ENCODE measurements at regions not wholly inside any gene's neighbourhood (a gene's known extent, or its start where the extent isn't known, plus 50 kb on each side); places are given as distances from the start of the nearest gene placed in this dataset.

GRCh38 chr18:62629031-62629430 lies 86.3 kb upstream of the PHLPP1 start:
- Mint-ChIP-seq H3K4me1 (ENCODE audit: low read depth) (no peaks in the 10 kb centered on the region), H3K27ac (no peak overlapping the region), H3K9me3 (ENCODE audit: insufficient read depth) (no peaks in the 10 kb centered on the region), H3K36me3 (ENCODE audit: low read depth) (no peaks in the 10 kb centered on the region), H3K4me3 (no peak overlapping the region), H3K27me3 (ENCODE audit: low read depth) (peaks cover 18% of the 10 kb centered on the region)
- ChIA-PET CTCF (interaction anchor here (1.1 kb wide), 1 partner anchor 9 kb away, joined by 3 read pairs; no protein-coding TSS in a partner anchor), POLR2A (no interaction called here)
- ATAC-seq (no peak), DNase-seq (no peak)

GRCh38 chr18:62631173-62631572 lies 84.2 kb upstream of the PHLPP1 start:
- ATAC-seq (no peak), DNase-seq (no peak)
- no peaks in the 10 kb centered on the region for H3K9me3 Mint-ChIP-seq (ENCODE audit: insufficient read depth)
- peaks cover 28% of the 10 kb centered on the region for H3K27me3 Mint-ChIP-seq (ENCODE audit: low read depth)
- CTCF ChIA-PET, result interaction anchor here (2.0 kb wide), 1 partner anchor 327 kb away, joined by 4 read pairs; no protein-coding TSS in a partner anchor
- H3K4me3 Mint-ChIP-seq, result no peak overlapping the region
- POLR2A ChIA-PET, result interaction anchor here (0.6 kb wide), 1 partner anchor 709 kb away, joined by 3 read pairs; no protein-coding TSS in a partner anchor
- H3K36me3 Mint-ChIP-seq (ENCODE audit: low read depth), result no peaks in the 10 kb centered on the region
- H3K4me1 Mint-ChIP-seq (ENCODE audit: low read depth), result no peaks in the 10 kb centered on the region
- H3K27ac Mint-ChIP-seq, result no peak overlapping the region

GRCh38 chr18:62632788-62633455 lies 82.4 kb upstream of the PHLPP1 start:
- Mint-ChIP-seq H3K27me3 (ENCODE audit: low read depth) (peaks cover 25% of the 10 kb centered on the region), H3K36me3 (ENCODE audit: low read depth) (no peaks in the 10 kb centered on the region), H3K4me1 (ENCODE audit: low read depth) (peaks cover 1% of the 10 kb centered on the region), H3K9me3 (ENCODE audit: insufficient read depth) (no peaks in the 10 kb centered on the region), H3K4me3 (no peak overlapping the region), H3K27ac (no peak overlapping the region)
- ATAC-seq, result no peak
- ChIA-PET CTCF (no interaction called here), POLR2A (no interaction called here)
- DNase-seq, result no peak

GRCh38 chr18:62634458-62634857 lies 80.9 kb upstream of the PHLPP1 start:
- peaks cover 28% of the 10 kb centered on the region for H3K27me3 Mint-ChIP-seq (ENCODE audit: low read depth)
- DNase-seq, result no peak
- POLR2A ChIA-PET, result no interaction called here
- no peak overlapping the region for H3K27ac Mint-ChIP-seq
- no peak overlapping the region for H3K4me3 Mint-ChIP-seq
- CTCF ChIA-PET, result no interaction called here
- H3K36me3 Mint-ChIP-seq (ENCODE audit: low read depth), result no peaks in the 10 kb centered on the region
- peaks cover 9% of the 10 kb centered on the region for H3K4me1 Mint-ChIP-seq (ENCODE audit: low read depth)
- ATAC-seq, result no peak
- H3K9me3 Mint-ChIP-seq (ENCODE audit: insufficient read depth), result no peaks in the 10 kb centered on the region

- peaks cover 9% of the 10 kb centered on the region for H3K4me1 Mint-ChIP-seq (ENCODE audit: low read depth)
- H3K9me3 Mint-ChIP-seq (ENCODE audit: insufficient read depth), result no peaks in the 10 kb centered on the region
- no peaks in the 10 kb centered on the region for H3K36me3 Mint-ChIP-seq (ENCODE audit: low read depth)
- ChIA-PET CTCF (interaction anchor here (1.1 kb wide), 1 partner anchor 347 kb away, joined by 3 read pairs; no protein-coding TSS in a partner anchor), POLR2A (no interaction called here)
- H3K27ac Mint-ChIP-seq, result no peak overlapping the region
- no peak for ATAC-seq
- H3K4me3 Mint-ChIP-seq, result no peak overlapping the region
- peaks cover 28% of the 10 kb centered on the region for H3K27me3 Mint-ChIP-seq (ENCODE audit: low read depth)
- no peak for DNase-seq
Observed at GRCh38 chr18:62634979-62635630, 80.2 kb upstream of the PHLPP1 start.

- peaks cover 19% of the 10 kb centered on the region for H3K27me3 Mint-ChIP-seq (ENCODE audit: low read depth)
- H3K27ac Mint-ChIP-seq, result no peak overlapping the region
- H3K4me3 Mint-ChIP-seq, result no peak overlapping the region
- POLR2A ChIA-PET, result no interaction called here
- ATAC-seq, result no peak
- CTCF ChIA-PET, result interaction anchor here (0.9 to 3.3 kb wide), 7 partner anchors 8 to 348 kb away, joined by 3 to 31 read pairs (median 4); no protein-coding TSS in a partner anchor
- H3K4me1 Mint-ChIP-seq (ENCODE audit: low read depth), result peaks cover 9% of the 10 kb centered on the region
- no peaks in the 10 kb centered on the region for H3K9me3 Mint-ChIP-seq (ENCODE audit: insufficient read depth)
- no peak for DNase-seq
- H3K36me3 Mint-ChIP-seq (ENCODE audit: low read depth), result no peaks in the 10 kb centered on the region
Observed at GRCh38 chr18:62637403-62637802, 77.9 kb upstream of the PHLPP1 start.

- ChIA-PET POLR2A (interaction anchor here (0.6 kb wide), 1 partner anchor 114 kb away, joined by 3 read pairs; no protein-coding TSS in a partner anchor), CTCF (interaction anchor here (0.7 to 3.3 kb wide), 17 partner anchors 9 to 703 kb away, joined by 3 to 31 read pairs (median 4); no protein-coding TSS in a partner anchor)
- Mint-ChIP-seq H3K4me3 (no peak overlapping the region), H3K9me3 (ENCODE audit: insufficient read depth) (no peaks in the 10 kb centered on the region), H3K36me3 (ENCODE audit: low read depth) (no peaks in the 10 kb centered on the region), H3K27me3 (ENCODE audit: low read depth) (peaks cover 19% of the 10 kb centered on the region), H3K4me1 (ENCODE audit: low read depth) (peaks cover 9% of the 10 kb centered on the region), H3K27ac (no peak overlapping the region)
- ATAC-seq, result peak; percentile 79
- DNase-seq, result peak; percentile 63
Observed at GRCh38 chr18:62637807-62638687, 77.3 kb upstream of the PHLPP1 start.

GRCh38 chr18:62643181-62643580 lies 72.2 kb upstream of the PHLPP1 start:
- DNase-seq, result no peak
- Mint-ChIP-seq H3K27me3 (ENCODE audit: low read depth) (peaks cover 3% of the 10 kb centered on the region), H3K4me3 (no peak overlapping the region), H3K9me3 (ENCODE audit: insufficient read depth) (no peaks in the 10 kb centered on the region), H3K36me3 (ENCODE audit: low read depth) (no peaks in the 10 kb centered on the region), H3K4me1 (ENCODE audit: low read depth) (peaks cover 5% of the 10 kb centered on the region), H3K27ac (no peak overlapping the region)
- POLR2A ChIA-PET, result no interaction called here
- CTCF ChIA-PET, result interaction anchor here (0.6 kb wide), 1 partner anchor 347 kb away, joined by 3 read pairs; no protein-coding TSS in a partner anchor
- ATAC-seq, result no peak

- DNase-seq, result no peak
- CTCF ChIA-PET, result no interaction called here
- ATAC-seq, result no peak
- no peak overlapping the region for H3K4me3 Mint-ChIP-seq
- no peaks in the 10 kb centered on the region for H3K36me3 Mint-ChIP-seq (ENCODE audit: low read depth)
- H3K27ac Mint-ChIP-seq, result no peak overlapping the region
- H3K9me3 Mint-ChIP-seq (ENCODE audit: insufficient read depth), result no peaks in the 10 kb centered on the region
- H3K4me1 Mint-ChIP-seq (ENCODE audit: low read depth), result no peaks in the 10 kb centered on the region
- POLR2A ChIA-PET, result no interaction called here
- H3K27me3 Mint-ChIP-seq (ENCODE audit: low read depth), result no peaks in the 10 kb centered on the region
Observed at GRCh38 chr18:62644773-62645172, 70.6 kb upstream of the PHLPP1 start.

GRCh38 chr18:62647179-62647578 lies 68.2 kb upstream of the PHLPP1 start:
- H3K9me3 Mint-ChIP-seq (ENCODE audit: insufficient read depth), result no peaks in the 10 kb centered on the region
- POLR2A ChIA-PET, result no interaction called here
- no peak overlapping the region for H3K27ac Mint-ChIP-seq
- no peak for ATAC-seq
- H3K36me3 Mint-ChIP-seq (ENCODE audit: low read depth), result no peaks in the 10 kb centered on the region
- no peak overlapping the region for H3K4me3 Mint-ChIP-seq
- no peaks in the 10 kb centered on the region for H3K27me3 Mint-ChIP-seq (ENCODE audit: low read depth)
- no peak for DNase-seq
- no peaks in the 10 kb centered on the region for H3K4me1 Mint-ChIP-seq (ENCODE audit: low read depth)
- CTCF ChIA-PET, result interaction anchor here (1.0 to 1.3 kb wide), 2 partner anchors 9 to 335 kb away, joined by 4 to 5 read pairs; no protein-coding TSS in a partner anchor

- Mint-ChIP-seq H3K4me3 (no peak overlapping the region), H3K4me1 (ENCODE audit: low read depth) (no peaks in the 10 kb centered on the region), H3K27me3 (ENCODE audit: low read depth) (peaks cover 3% of the 10 kb centered on the region), H3K27ac (no peak overlapping the region), H3K9me3 (ENCODE audit: insufficient read depth) (no peaks in the 10 kb centered on the region), H3K36me3 (ENCODE audit: low read depth) (no peaks in the 10 kb centered on the region)
- DNase-seq (no peak), ATAC-seq (no peak)
- ChIA-PET CTCF (interaction anchor here (1.0 kb wide), 2 partner anchors 9 to 10 kb away, joined by 4 to 5 read pairs; no protein-coding TSS in a partner anchor), POLR2A (interaction anchor here (0.6 kb wide), 1 partner anchor 33 kb away, joined by 3 read pairs; no protein-coding TSS in a partner anchor)
Observed at GRCh38 chr18:62648045-62648678, 67.2 kb upstream of the PHLPP1 start.

All from activated CD8-positive, alpha-beta T cell treated with anti-CD3 and anti-CD28 coated beads, Interleukin-2, amount 10 ng/mL, durations not matched to agents 7 days and 5 days (primary cell).